GM12892 (cell line): ENCODE measurements at regions not wholly inside any gene's neighbourhood (a gene's known extent, or its start where the extent isn't known, plus 50 kb on each side); places are given as distances from the start of the nearest gene placed in this dataset.

Experiments
- DNase-seq: peaks from one replicate; pipeline ENCODE4 v3.0.0; 2011; ENCODE audit not compliant: insufficient read length
- FAIRE-seq: peaks from 2 replicates; lab custom pipeline; 2011; peaks lifted over from hg19 to GRCh38; lab: Jason Lieb, UNC
- POLR2A ChIP-seq: IDR thresholded peaks from 2 replicates; pipeline ENCODE4 v1.6.1; 2011; ENCODE audit warnings: low read depth, low read length, control low read depth
- POLR2AphosphoS5 ChIP-seq: IDR thresholded peaks from 2 replicates; pipeline ENCODE4 v1.6.1; 2011; ENCODE audit warnings: low read depth, low read length, control low read depth
- TAF1 ChIP-seq: IDR thresholded peaks from 2 replicates; pipeline ENCODE4 v1.6.1; 2011; ENCODE audit warnings: low read depth, mild to moderate bottlenecking, control low read depth, low read length, borderline replicate concordance

DNA sequence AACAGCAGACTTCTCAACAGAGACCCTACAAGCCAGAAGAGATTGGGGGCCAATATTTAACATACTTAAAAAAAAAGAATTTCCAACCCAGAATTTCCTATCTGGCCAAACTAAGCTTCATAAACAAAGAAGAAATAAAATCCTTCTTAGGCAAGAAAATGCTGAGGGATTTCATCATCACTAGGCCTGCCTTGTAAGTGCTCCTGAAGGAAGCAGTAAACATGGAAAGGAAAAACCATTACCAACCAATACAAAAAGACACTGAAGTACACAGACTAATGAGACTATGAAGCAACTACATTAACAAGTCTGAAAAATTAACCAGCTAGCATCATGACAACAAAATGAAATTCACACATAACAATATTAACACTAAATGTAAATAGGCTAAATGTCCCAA is 947.9 kb upstream of the CHORDC1 start:
- TF ChIP-seq TAF1 (no peak), POLR2A (no peak), POLR2AphosphoS5 (no peak)
- FAIRE-seq (no peak), DNase-seq (no peak)

DNA sequence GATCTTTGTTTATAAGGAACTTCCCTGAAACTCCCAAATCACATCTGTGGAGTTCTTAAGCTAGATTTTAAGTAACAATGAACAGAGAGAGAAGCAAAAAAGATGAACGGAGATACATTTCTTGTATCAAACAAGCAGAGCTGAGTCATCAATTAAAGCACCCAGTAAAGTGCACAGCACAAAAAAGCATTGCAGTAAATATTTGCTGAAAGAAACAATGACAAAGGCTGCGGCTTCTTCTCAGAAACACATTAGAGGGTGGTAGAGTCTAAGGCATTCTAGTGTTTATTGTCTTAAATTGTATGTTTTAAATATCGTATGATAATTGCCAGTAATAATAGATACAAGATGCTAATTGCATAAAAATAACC is 941.6 kb upstream of the CHORDC1 start:
- TF ChIP-seq POLR2AphosphoS5 = no peak
- TF ChIP-seq TAF1 = no peak
- TF ChIP-seq POLR2A = no peak
- DNase-seq = no peak
- FAIRE-seq = no peak

GRCh38 chr11:91163619-91164451 is 941.0 kb upstream of the CHORDC1 start:
- no peak for DNase-seq
- no peak for FAIRE-seq
- TF ChIP-seq TAF1 (no peak), POLR2AphosphoS5 (no peak), POLR2A (no peak)

GRCh38 chr11:91160661-91161060 is 937.8 kb upstream of the CHORDC1 start:
- FAIRE-seq = no peak

DNA sequence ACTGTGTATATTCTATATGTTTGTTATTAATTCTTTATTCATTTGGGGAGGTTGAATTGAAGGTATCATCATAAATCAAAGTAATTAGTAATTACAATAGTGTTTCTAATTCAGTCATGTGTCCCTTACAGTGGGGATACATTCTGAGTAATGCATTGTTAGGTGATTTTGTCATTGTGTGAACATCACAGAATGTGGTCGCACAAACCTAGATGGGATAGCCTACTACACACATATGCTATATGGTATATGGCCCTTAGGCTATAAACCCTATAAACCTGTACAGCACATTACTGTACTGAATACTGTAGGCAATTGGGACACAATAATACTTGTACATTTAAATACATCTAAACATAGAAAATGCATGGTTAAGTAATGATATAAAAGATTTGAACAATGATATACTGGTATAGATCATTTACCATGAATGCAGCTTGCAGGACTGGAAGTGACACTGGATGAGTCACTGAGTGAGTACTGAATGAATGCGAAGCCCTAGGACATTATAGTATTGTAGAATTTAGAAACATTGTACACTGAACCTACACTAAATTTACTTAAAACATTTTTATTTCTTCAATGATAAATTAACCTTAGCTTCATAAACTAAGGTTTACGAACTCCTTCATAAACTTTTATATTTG is 936.2 kb upstream of the CHORDC1 start:
- DNase-seq = no peak
- TF ChIP-seq POLR2AphosphoS5 = no peak
- no peak for TF ChIP-seq POLR2A
- no peak for TF ChIP-seq TAF1
- no peak for FAIRE-seq

More at GRCh38 chr11:91160661-91161060, 937.8 kb upstream of the CHORDC1 start:
- TF ChIP-seq TAF1 (no peak), POLR2AphosphoS5 (no peak)
- DNase-seq = no peak

DNA sequence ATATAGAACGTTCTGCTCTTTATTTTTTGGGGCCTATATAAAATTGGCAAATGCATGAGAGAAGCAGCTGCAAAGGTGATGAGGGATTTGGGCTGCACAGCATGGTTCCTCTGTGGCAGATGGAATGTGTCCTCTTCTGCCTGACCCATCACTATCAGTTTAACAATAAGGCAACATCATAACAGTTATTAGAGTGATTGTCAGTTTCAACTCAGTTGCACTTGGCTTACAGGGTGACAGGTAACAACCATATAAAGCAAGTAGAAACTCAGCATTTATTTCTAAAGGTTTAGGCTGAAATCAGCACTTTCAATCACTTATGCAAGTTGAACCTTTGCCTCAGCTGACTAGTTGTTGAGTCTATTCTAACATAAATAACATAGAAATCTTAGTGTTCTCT is 935.4 kb upstream of the CHORDC1 start:
- DNase-seq (no peak), FAIRE-seq (no peak)
- TF ChIP-seq POLR2A (no peak), TAF1 (no peak), POLR2AphosphoS5 (no peak)

- TF ChIP-seq POLR2AphosphoS5 = no peak
- TF ChIP-seq POLR2A = no peak
- no peak for TF ChIP-seq TAF1
- FAIRE-seq = no peak
- DNase-seq = no peak
Observed at GRCh38 chr11:91156041-91156440, 933.2 kb upstream of the CHORDC1 start.

- no peak for DNase-seq
- FAIRE-seq = no peak
- TF ChIP-seq TAF1 (no peak), POLR2A (no peak), POLR2AphosphoS5 (no peak)
Observed at GRCh38 chr11:91147885-91148284, 925.0 kb upstream of the CHORDC1 start.

DNA sequence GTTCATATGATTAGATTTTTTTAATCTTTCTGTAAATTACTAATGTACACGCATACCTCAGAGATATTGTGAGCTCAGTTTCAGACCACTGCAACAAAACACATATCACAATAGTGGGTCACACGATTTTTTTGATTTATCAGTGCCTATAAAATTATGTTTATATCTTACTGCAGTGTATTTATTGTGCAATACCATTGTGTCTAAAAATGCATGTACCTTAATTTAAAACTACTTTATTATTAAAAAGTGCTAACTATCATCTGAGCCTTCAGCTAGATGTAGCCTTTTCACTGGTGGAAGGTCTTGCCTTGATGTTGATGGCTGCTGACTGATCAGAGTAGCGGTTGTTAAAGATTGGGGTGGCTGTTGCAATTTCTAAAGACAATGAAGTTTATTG is 918.8 kb upstream of the CHORDC1 start:
- TF ChIP-seq TAF1 (no peak), POLR2A (no peak), POLR2AphosphoS5 (no peak)
- no peak for DNase-seq
- FAIRE-seq = no peak

DNA sequence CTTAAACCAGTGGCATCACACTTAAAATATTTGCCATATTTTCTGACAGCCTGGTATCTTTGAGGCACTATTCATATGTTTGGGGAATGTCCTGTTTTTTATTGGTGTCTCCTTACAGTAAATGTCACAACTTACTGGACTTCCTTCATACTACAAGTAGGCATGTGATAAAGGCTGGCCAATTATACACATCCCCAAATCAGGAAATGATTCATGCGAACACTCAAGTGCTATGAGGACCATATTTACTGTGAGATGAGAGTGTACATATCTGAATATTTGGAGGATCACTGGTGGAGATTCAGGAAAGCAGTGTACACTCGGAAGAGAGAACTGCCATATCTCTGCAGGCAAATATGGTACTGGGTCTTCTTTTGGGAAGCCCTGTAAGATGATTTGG is 913.8 kb upstream of the CHORDC1 start:
- DNase-seq (no peak), FAIRE-seq (no peak)
- no peak for TF ChIP-seq POLR2AphosphoS5
- TF ChIP-seq POLR2A = no peak
- no peak for TF ChIP-seq TAF1

DNA sequence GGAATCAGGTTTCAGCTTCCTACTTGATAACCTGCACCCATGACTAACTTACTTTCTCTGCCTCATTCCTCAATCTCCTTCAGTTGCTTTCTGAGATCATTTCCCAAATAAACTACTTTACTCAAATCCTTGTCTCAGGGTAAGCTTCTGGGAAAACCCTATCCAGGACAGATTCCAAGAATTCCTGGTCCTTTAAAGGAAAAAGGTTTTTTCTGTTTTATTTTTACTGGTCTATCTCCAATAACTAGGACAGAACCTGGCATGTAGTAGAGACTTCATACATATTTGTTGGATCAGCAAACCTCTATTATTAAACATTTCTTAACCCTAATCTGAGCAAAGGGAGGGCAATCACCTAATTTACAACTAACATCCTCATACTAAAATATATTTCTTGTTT is 910.5 kb upstream of the CHORDC1 start:
- FAIRE-seq (no peak), DNase-seq (no peak)
- TF ChIP-seq POLR2AphosphoS5 (no peak), TAF1 (no peak), POLR2A (no peak)

DNA sequence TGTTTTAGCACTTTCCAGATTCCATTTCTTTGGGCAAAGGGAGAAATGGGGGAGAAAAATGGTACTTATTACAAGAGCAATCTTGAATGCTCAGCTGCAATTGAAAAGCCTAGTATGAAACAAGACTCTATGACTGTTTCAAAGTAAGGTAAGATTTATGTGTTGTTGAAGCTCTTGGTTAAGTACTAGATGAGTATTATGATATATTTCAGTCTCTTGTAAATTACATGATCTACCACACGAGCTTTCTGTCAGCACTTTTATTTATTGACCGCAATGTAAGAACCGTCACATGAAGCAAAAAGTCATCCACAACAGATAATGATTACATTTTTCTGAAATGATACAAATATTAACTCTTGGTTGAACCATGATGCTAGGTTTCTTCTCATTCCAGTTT is 906.7 kb upstream of the CHORDC1 start:
- DNase-seq = no peak
- FAIRE-seq = no peak
- no peak for TF ChIP-seq POLR2A
- TF ChIP-seq POLR2AphosphoS5 = no peak
- TF ChIP-seq TAF1 = no peak
